Keratinocyte (primary cell): ENCODE measurements at regions not wholly inside any gene's neighbourhood (a gene's known extent, or its start where the extent isn't known, plus 50 kb on each side); places are given as distances from the start of the nearest gene placed in this dataset.

ENCODE experiments used
- DNase-seq: peaks from one replicate; pipeline ENCODE4 v3.0.0-alpha.2; 2011; ENCODE audit warnings: low read depth, missing footprints, low spot score
- FAIRE-seq: peaks from 2 replicates; lab custom pipeline; 2011; peaks lifted over from hg19 to GRCh38; lab: Jason Lieb, UNC
- H2AFZ ChIP-seq: 2 replicates; pipeline ENCODE4 v1.6.0; 2012; ENCODE audit warnings: low read length, control low read depth, inconsistent platforms; ENCODE audit not compliant: control insufficient read depth
- H3K27ac ChIP-seq: 2 replicates; pipeline ENCODE4 v1.5.1; 2011; ENCODE audit warnings: low read length; ENCODE audit not compliant: control insufficient read depth, insufficient read depth
- H3K27me3 ChIP-seq: 3 replicates; pipeline ENCODE4 v1.6.0; 2011; ENCODE audit warnings: low read length; ENCODE audit not compliant: control insufficient read depth, insufficient read depth; ENCODE audit errors: extremely low read depth
- H3K36me3 ChIP-seq, 2 experiments: 2 replicates in 1 of 2; 3 replicates in 1 of 2; pipeline ENCODE4 v1.5.1; 2011; ENCODE audit warnings: low read length in 2 of 2, mild to moderate bottlenecking in 1 of 2; ENCODE audit not compliant: control insufficient read depth in 2 of 2, insufficient read depth in 2 of 2; ENCODE audit errors: extremely low read depth in 1 of 2
- H3K4me1 ChIP-seq: 3 replicates; pipeline ENCODE4 v1.5.1; 2011; ENCODE audit warnings: low read length; ENCODE audit not compliant: control insufficient read depth, insufficient read depth; ENCODE audit errors: extremely low read depth
- H3K4me2 ChIP-seq: 3 replicates; pipeline ENCODE4 v1.6.0; 2011; ENCODE audit warnings: low read depth, low read length; ENCODE audit not compliant: control insufficient read depth, insufficient read depth; ENCODE audit errors: extremely low read depth
- H3K4me3 ChIP-seq, 3 experiments: fragments of 200-600 bp in 1 of 3; sonication (generic) in 1 of 3; 2 replicates in 2 of 3; 3 replicates in 1 of 3; pipeline ENCODE4 v1.5.1; 2011 to 2016; ENCODE audit warnings: low read length in 3 of 3, mild to moderate bottlenecking in 3 of 3, control low read depth in 2 of 3, inconsistent platforms in 1 of 3, low read depth in 1 of 3, mixed read lengths in 1 of 3, mixed run types in 1 of 3, moderate library complexity in 1 of 3; ENCODE audit not compliant: control insufficient read depth in 2 of 3, insufficient read depth in 2 of 3; ENCODE audit errors: extremely low read depth in 1 of 3
- H3K79me2 ChIP-seq: 2 replicates; pipeline ENCODE4 v1.6.0; 2012; ENCODE audit warnings: low read length; ENCODE audit not compliant: control insufficient read depth, insufficient read depth
- H3K9ac ChIP-seq: 3 replicates; pipeline ENCODE4 v1.6.0; 2011; ENCODE audit warnings: low read length; ENCODE audit not compliant: control insufficient read depth, insufficient read depth; ENCODE audit errors: extremely low read depth
- H3K9me1 ChIP-seq: 3 replicates; pipeline ENCODE4 v1.6.0; 2011; ENCODE audit warnings: low read length; ENCODE audit not compliant: control insufficient read depth, insufficient read depth; ENCODE audit errors: extremely low read depth
- H3K9me3 ChIP-seq: 2 replicates; pipeline ENCODE4 v1.5.1; 2012; ENCODE audit warnings: low read depth, low read length; ENCODE audit not compliant: control insufficient read depth
- H4K20me1 ChIP-seq: 3 replicates; pipeline ENCODE4 v1.6.0; 2011; ENCODE audit warnings: low read length; ENCODE audit not compliant: control insufficient read depth, insufficient read depth; ENCODE audit errors: extremely low read depth
- EZH2 ChIP-seq: IDR thresholded peaks from one replicate; pipeline ENCODE4 v1.6.1; 2012; ENCODE audit warnings: inconsistent platforms, mild to moderate bottlenecking, low read length, moderate library complexity
- dilution Hi-C: fragments of 300-500 bp; cut with MboI; formaldehyde crosslinking; loops from one replicate; pipeline ENCODE4 v1.7.0; 2020; ENCODE audit warnings: low sequenced_read_pairs; ENCODE audit not compliant: extremely low pct_ligation_motif_present
- TF ChIP-seq, protein P1 (sequence below), 3 experiments: IDR thresholded peaks in 1 of 3; conservative IDR thresholded peaks in 1 of 3; optimal IDR thresholded peaks in 1 of 3; 2 replicates in 2 of 3; 3 replicates in 1 of 3; pipeline versions ENCODE3 to v1.5.1; 2011; ENCODE audit warnings: low read length in 3 of 3, mild to moderate bottlenecking in 3 of 3, moderate library complexity in 2 of 3, control low read depth in 1 of 3, inconsistent platforms in 1 of 3; ENCODE audit not compliant: insufficient read depth in 2 of 3; ENCODE audit errors: extremely low read depth in 1 of 3

DNA sequence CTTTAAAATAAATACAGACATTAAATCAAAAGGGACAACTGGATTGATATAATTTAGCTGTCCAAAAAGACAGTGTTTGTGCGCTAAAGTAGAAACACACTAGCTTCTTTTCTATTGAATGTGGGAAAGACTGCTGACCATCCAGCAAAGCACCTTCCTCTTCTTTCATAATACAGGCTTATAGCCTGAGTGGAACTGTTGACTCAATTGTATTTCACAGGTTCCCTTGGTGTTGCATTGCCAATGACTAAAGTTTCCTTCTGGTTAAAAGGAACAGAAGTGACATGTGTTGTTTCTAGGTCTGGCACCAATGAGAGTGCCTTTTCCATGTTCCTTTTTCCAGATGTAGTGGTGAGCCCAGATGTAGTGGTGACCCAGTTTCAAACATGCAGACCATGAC, 412.3 kb downstream of the RNF144A start:
- no peak for FAIRE-seq

DNA sequence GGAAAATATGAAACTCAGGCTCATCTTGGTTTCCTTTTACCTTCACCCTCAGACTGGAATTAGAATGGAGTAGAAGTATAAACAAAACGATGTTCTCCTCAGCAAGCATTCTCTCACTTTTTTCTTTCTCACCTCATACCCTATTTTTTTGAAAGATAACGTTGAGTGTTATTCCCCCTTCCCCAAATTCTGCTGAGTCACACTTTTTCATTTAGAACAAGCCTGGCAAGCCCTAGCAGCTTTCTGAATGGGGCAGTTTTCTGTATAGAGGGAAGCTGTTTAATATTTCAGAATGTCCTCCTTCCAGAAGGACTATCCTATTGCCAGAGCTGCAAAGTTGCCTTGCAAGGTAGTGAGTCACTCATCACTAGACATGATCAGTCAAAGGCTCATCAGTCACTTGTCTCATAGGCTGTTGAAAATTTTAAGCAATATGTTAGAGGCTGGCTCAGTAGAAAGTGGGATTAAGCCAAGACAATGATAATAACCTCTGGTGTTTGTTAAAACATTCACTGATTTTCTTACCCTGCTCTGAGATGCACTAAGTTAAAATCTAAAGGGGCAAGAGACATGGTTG, 416.1 kb downstream of the RNF144A start:
- DNase-seq (no peak), FAIRE-seq (no peak)
- Histone ChIP-seq H4K20me1 (no peaks in the 10 kb centered on the region), H3K9ac (no peak overlapping the region), H3K79me2 (no peaks in the 10 kb centered on the region), H3K4me3 (no peak overlapping the region), H3K27me3 (no peaks in the 10 kb centered on the region), H3K4me1 (no peaks in the 10 kb centered on the region), H2AFZ (no peak overlapping the region), H3K9me3 (no peaks in the 10 kb centered on the region), H3K27ac (no peak overlapping the region), H3K4me2 (no peak overlapping the region), H3K9me1 (no peaks in the 10 kb centered on the region), H3K36me3 (no peaks in the 10 kb centered on the region)
- TF ChIP-seq, protein P1, sequence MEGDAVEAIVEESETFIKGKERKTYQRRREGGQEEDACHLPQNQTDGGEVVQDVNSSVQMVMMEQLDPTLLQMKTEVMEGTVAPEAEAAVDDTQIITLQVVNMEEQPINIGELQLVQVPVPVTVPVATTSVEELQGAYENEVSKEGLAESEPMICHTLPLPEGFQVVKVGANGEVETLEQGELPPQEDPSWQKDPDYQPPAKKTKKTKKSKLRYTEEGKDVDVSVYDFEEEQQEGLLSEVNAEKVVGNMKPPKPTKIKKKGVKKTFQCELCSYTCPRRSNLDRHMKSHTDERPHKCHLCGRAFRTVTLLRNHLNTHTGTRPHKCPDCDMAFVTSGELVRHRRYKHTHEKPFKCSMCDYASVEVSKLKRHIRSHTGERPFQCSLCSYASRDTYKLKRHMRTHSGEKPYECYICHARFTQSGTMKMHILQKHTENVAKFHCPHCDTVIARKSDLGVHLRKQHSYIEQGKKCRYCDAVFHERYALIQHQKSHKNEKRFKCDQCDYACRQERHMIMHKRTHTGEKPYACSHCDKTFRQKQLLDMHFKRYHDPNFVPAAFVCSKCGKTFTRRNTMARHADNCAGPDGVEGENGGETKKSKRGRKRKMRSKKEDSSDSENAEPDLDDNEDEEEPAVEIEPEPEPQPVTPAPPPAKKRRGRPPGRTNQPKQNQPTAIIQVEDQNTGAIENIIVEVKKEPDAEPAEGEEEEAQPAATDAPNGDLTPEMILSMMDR (optimal IDR thresholded peaks at IDR 0.05 in 1 of 3, IDR thresholded peaks at IDR 0.05 in 1 of 3, conservative IDR thresholded peaks at IDR 0.05 in 1 of 3; ENCODE audit: extremely low read depth in 1 of 3, insufficient read depth in 2 of 3, low read length in 3 of 3): no peak
- no peak for TF ChIP-seq EZH2
- dilution Hi-C loops: no loop called here

More for the DNA sequence above, 412.3 kb downstream of the RNF144A start:
- H3K9me3 ChIP-seq: no peaks in the 10 kb centered on the region
- TF ChIP-seq, protein P1 (optimal IDR thresholded peaks at IDR 0.05 in 1 of 3, IDR thresholded peaks at IDR 0.05 in 1 of 3, conservative IDR thresholded peaks at IDR 0.05 in 1 of 3; ENCODE audit: extremely low read depth in 1 of 3, insufficient read depth in 2 of 3, low read length in 3 of 3): no peak
- no peak for TF ChIP-seq EZH2
- no peak overlapping the region for H2AFZ ChIP-seq
- H4K20me1 ChIP-seq: no peaks in the 10 kb centered on the region
- H3K9ac ChIP-seq: no peak overlapping the region
- no peaks in the 10 kb centered on the region for H3K4me1 ChIP-seq
- no peak overlapping the region for H3K4me2 ChIP-seq
- dilution Hi-C loops: no loop called here
- H3K4me3 ChIP-seq: no peak overlapping the region
- no peak overlapping the region for H3K27ac ChIP-seq
- DNase-seq: no peak
- no peaks in the 10 kb centered on the region for H3K36me3 ChIP-seq
- no peaks in the 10 kb centered on the region for H3K79me2 ChIP-seq
- no peaks in the 10 kb centered on the region for H3K9me1 ChIP-seq
- H3K27me3 ChIP-seq: no peaks in the 10 kb centered on the region
